Thoracic aorta (tissue), 2 donors: ENCODE measurements at regions not wholly inside any gene's neighbourhood (a gene's known extent, or its start where the extent isn't known, plus 50 kb on each side); places are given as distances from the start of the nearest gene placed in this dataset.

ENCODE experiments used
- ATAC-seq: fragments of 150-250 bp; one replicate; pipeline ENCODE4 v1.8.0; 2017; ENCODE audit warnings: low read depth; ENCODE audit not compliant: insufficient number of reproducible peaks, low FRiP score
- DNase-seq: peaks from one replicate; pipeline ENCODE4 v3.0.0-alpha.2; 2020; ENCODE audit warnings: low spot score
- H3K27ac ChIP-seq, 2 donors: fragments of 200-600 bp; sonication (generic); 1 replicate in 1 of 2; 2 replicates in 1 of 2; pipeline ENCODE4 v1.5.1; 2016; ENCODE audit warnings: mild to moderate bottlenecking in 2 of 2, moderate library complexity in 2 of 2
- H3K27me3 ChIP-seq: fragments of 200-600 bp; sonication (generic); replicated peaks from 2 replicates; pipeline ENCODE4 v1.6.0; 2016; ENCODE audit warnings: mild to moderate bottlenecking; ENCODE audit not compliant: insufficient read depth
- H3K36me3 ChIP-seq: fragments of 200-600 bp; sonication (generic); one replicate; pipeline ENCODE4 v1.5.1; 2016
- H3K4me1 ChIP-seq, 2 donors: fragments of 200-600 bp; sonication (generic); 1 replicate in 1 of 2; 2 replicates in 1 of 2; pipeline versions ENCODE4 v1.5.1 to v1.6.0; 2016; ENCODE audit warnings: low read depth in 2 of 2, mild to moderate bottlenecking in 1 of 2; ENCODE audit not compliant: control insufficient read depth in 1 of 2
- H3K4me3 ChIP-seq: fragments of 200-600 bp; sonication (generic); 2 replicates; pipeline ENCODE4 v1.5.1; 2016; ENCODE audit warnings: mild to moderate bottlenecking
- H3K9me3 ChIP-seq: fragments of 200-600 bp; sonication (generic); 2 replicates; pipeline ENCODE4 v1.5.1; 2016
- TF ChIP-seq, protein P1 (sequence below): fragments of 200-600 bp; sonication (generic); IDR thresholded peaks from one replicate; pipeline ENCODE4 v1.5.1; 2019; ENCODE audit warnings: antibody characterized with exemption

DNA sequence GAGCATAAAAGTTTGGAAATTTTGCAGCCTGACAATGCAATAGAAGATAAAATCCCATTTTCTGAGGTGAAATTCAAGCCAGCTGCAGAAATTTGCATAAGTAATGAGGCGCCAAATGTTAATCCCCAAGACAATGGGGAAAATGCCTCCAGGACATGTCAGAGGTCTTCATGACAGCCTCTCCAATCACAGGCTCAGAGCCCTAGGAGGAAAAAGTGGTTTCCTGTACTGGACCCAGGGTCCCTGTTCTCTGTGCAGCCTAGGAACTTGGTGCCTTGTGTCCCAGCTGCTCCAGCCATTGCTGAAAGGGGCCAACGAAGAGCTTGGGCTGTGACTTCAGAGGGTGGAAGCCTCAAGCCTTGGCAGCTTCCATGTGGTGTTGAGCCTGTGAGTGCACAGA lies 1218.1 kb downstream of the GALC start:
- no peak overlapping the region for H3K4me3 ChIP-seq
- TF ChIP-seq, protein P1, sequence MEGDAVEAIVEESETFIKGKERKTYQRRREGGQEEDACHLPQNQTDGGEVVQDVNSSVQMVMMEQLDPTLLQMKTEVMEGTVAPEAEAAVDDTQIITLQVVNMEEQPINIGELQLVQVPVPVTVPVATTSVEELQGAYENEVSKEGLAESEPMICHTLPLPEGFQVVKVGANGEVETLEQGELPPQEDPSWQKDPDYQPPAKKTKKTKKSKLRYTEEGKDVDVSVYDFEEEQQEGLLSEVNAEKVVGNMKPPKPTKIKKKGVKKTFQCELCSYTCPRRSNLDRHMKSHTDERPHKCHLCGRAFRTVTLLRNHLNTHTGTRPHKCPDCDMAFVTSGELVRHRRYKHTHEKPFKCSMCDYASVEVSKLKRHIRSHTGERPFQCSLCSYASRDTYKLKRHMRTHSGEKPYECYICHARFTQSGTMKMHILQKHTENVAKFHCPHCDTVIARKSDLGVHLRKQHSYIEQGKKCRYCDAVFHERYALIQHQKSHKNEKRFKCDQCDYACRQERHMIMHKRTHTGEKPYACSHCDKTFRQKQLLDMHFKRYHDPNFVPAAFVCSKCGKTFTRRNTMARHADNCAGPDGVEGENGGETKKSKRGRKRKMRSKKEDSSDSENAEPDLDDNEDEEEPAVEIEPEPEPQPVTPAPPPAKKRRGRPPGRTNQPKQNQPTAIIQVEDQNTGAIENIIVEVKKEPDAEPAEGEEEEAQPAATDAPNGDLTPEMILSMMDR = no peak
- ATAC-seq = no peak

DNA sequence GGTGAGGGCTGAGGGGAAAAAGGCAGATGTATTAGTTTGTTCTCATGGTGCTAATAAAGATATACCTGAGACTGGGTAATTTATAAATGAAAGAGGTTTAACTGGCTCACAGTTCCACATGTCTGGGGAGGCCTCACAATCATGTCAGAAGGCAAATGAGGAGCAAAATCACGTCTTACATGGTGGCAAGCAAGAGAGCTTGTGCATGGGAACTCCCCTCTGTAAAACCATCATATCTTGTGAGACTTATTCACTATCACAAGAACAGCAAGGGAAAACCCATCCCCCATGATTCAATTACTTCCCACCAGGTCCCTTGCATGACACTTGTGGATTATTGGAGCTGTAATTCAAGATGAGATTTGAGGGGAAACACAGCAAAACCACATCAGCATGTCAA lies 1220.9 kb downstream of the GALC start:
- Histone ChIP-seq H3K4me3 (no peak overlapping the region), H3K9me3 (no peaks in the 10 kb centered on the region), H3K4me1 (no peaks in the 10 kb centered on the region), H3K27ac (no peak overlapping the region), H3K27me3 (no peaks in the 10 kb centered on the region), H3K36me3 (no peaks in the 10 kb centered on the region)
- TF ChIP-seq, protein P1 = no peak
- ATAC-seq = no peak
- DNase-seq = no peak

More for the DNA sequence above, 1218.1 kb downstream of the GALC start:
- Histone ChIP-seq H3K9me3 (no peaks in the 10 kb centered on the region), H3K27me3 (no peaks in the 10 kb centered on the region), H3K36me3 (no peaks in the 10 kb centered on the region), H3K4me1 (no peaks in the 10 kb centered on the region), H3K27ac (no peak overlapping the region)
- no peak for DNase-seq

DNA sequence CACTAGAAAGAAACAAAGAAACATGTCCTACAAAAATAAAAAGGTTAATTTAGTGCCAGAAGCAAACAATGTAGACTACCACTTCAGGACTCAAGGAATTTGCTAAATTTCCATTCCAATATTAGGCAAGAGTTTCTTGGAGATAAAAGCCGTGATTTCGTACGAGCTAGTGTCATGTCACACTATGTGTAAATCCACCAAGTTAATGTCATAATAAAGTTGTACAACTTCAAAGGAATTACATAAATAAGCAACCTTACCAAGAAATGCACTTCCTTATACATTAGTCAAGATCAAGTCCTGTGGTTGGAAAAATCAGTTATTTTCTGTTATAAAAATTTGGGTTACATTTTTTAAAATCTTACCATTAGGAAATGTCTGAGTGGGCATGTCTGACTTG lies 1222.8 kb downstream of the GALC start:
- H3K27me3 ChIP-seq = no peaks in the 10 kb centered on the region
- no peak overlapping the region for H3K27ac ChIP-seq
- H3K4me1 ChIP-seq = no peaks in the 10 kb centered on the region
- ATAC-seq = no peak
- no peaks in the 10 kb centered on the region for H3K36me3 ChIP-seq
- no peak overlapping the region for H3K4me3 ChIP-seq
- no peak for DNase-seq
- no peaks in the 10 kb centered on the region for H3K9me3 ChIP-seq
- TF ChIP-seq, protein P1 = no peak

DNA sequence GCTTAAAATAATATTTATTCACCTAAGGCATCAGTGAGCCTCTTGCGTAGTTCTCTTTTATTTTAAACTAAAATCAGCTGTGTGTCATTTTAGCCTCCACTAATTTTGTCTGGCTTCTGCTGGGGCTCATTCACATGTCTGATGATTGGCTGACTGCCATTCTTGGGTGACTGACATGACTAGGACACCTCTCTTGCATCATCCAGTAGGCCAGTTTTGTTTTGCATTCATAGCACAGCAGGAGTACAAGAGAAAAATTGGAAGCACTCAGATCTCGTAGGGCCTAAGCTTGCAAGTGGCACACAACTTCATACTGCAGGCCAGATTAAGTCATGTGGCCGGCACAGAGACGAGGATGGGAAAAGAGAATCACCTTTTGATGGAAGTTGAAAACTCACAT lies 1226.5 kb downstream of the GALC start:
- TF ChIP-seq, protein P1 = no peak
- no peak overlapping the region for H3K27ac ChIP-seq

DNA sequence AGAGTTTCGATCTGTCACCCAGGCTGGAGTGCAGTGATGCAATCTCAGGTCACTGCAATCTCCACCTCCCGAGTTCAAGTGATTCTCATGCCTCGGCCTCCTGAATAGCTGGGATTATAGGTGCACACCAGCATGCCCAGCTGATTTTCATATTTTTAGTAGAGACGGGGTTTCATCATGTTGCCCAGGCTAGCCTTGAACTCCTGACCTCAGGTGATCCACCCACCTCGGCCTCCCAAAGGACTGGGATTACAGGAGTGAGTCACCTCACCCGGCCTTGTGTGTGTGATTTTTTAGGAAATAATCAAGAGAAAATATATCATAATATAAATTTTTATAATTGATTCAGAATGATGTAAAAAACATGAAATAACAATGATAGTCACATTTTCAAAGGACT lies 1231.4 kb downstream of the GALC start:
- H3K36me3 ChIP-seq = no peaks in the 10 kb centered on the region
- TF ChIP-seq, protein P1 = no peak
- DNase-seq (no peak), ATAC-seq (no peak)
- H3K27ac ChIP-seq = no peak overlapping the region
- no peak overlapping the region for H3K4me3 ChIP-seq
- H3K9me3 ChIP-seq = no peaks in the 10 kb centered on the region
- H3K27me3 ChIP-seq = no peaks in the 10 kb centered on the region
- no peaks in the 10 kb centered on the region for H3K4me1 ChIP-seq

More for the DNA sequence above, 1226.5 kb downstream of the GALC start:
- ATAC-seq (no peak), DNase-seq (no peak)
- Histone ChIP-seq H3K4me3 (no peak overlapping the region), H3K27me3 (no peaks in the 10 kb centered on the region), H3K36me3 (no peaks in the 10 kb centered on the region), H3K4me1 (no peaks in the 10 kb centered on the region), H3K9me3 (no peaks in the 10 kb centered on the region)
